ENCODE measurements at regions not wholly inside any gene's neighbourhood (a gene's known extent, or its start where the extent isn't known, plus 50 kb on each side); places are given as distances from the start of the nearest gene placed in this dataset.
"Not testable (repeated sequence)": the region's sequence is repeated elsewhere in the genome, so short reads cannot be mapped to it uniquely, and the experiment has no call there.

GRCh38 chr10:64795847-64796246 is 1274.6 kb downstream of the REEP3 start:
- no peak for DNase-seq

- DNase-seq, result no peak
Measured at GRCh38 chr10:64798297-64798696, 1277.1 kb downstream of the REEP3 start.

GRCh38 chr10:64808233-64808632 is 1287.0 kb downstream of the REEP3 start:
- not testable (repeated sequence) for DNase-seq

GRCh38 chr10:64810046-64810445 is 1288.8 kb downstream of the REEP3 start:
- not testable (repeated sequence) for DNase-seq

- no peak for DNase-seq
Measured at GRCh38 chr10:64813391-64813790, 1292.2 kb downstream of the REEP3 start.

- no peak for DNase-seq
Measured at GRCh38 chr10:64814201-64814600, 1293.0 kb downstream of the REEP3 start.

- DNase-seq, result no peak
Measured at GRCh38 chr10:64829888-64830412, 1308.7 kb downstream of the REEP3 start.

- DNase-seq, result no peak
Measured at GRCh38 chr10:64830869-64831268, 1309.7 kb downstream of the REEP3 start.

- no peak for DNase-seq
Measured at GRCh38 chr10:64840341-64840740, 1319.1 kb downstream of the REEP3 start.

GRCh38 chr10:64846700-64847099 is 1325.5 kb downstream of the REEP3 start:
- no peak for DNase-seq

GRCh38 chr10:64855941-64856340 is 1334.7 kb downstream of the REEP3 start:
- no peak for DNase-seq

GRCh38 chr10:64859911-64860310 is 1338.7 kb downstream of the REEP3 start:
- no peak for DNase-seq

GRCh38 chr10:64863836-64864235 is 1342.6 kb downstream of the REEP3 start:
- no peak for DNase-seq

GRCh38 chr10:64867501-64867962 is 1346.3 kb downstream of the REEP3 start:
- DNase-seq, result no peak

- DNase-seq, result no peak
Measured at GRCh38 chr10:64873088-64873487, 1351.9 kb downstream of the REEP3 start.

GRCh38 chr10:64873959-64874358 is 1352.8 kb downstream of the REEP3 start:
- no peak for DNase-seq

GRCh38 chr10:64880546-64880945 is 1359.3 kb downstream of the REEP3 start:
- no peak for DNase-seq

GRCh38 chr10:64881257-64881656 is 1360.1 kb downstream of the REEP3 start:
- DNase-seq, result no peak

- DNase-seq, result no peak
Measured at GRCh38 chr10:64896582-64896981, 1375.4 kb downstream of the REEP3 start.

GRCh38 chr10:64906311-64906710 is 1385.1 kb downstream of the REEP3 start:
- not testable (repeated sequence) for DNase-seq

GRCh38 chr10:64924306-64924705 is 1403.1 kb downstream of the REEP3 start:
- not testable (repeated sequence) for DNase-seq

GRCh38 chr10:64952042-64952441 is 1430.8 kb downstream of the REEP3 start:
- DNase-seq, result no peak

- DNase-seq, result no peak
Measured at GRCh38 chr10:64956441-64956840, 1435.2 kb downstream of the REEP3 start.

- no peak for DNase-seq
Measured at GRCh38 chr10:64959116-64959515, 1437.9 kb downstream of the REEP3 start.

GRCh38 chr10:64959883-64960282 is 1438.7 kb downstream of the REEP3 start:
- DNase-seq, result no peak

- no peak for DNase-seq
Measured at GRCh38 chr10:64973391-64973790, 1452.2 kb downstream of the REEP3 start.

Data from stimulated activated CD4-positive, alpha-beta T cell treated with anti-CD3 and anti-CD28 coated beads, Interleukin-15, amount 100 ng/mL, for 24 hours (primary cell).